Muscle of back (tissue), 3 donors: ENCODE measurements at regions not wholly inside any gene's neighbourhood (a gene's known extent, or its start where the extent isn't known, plus 50 kb on each side); places are given as distances from the start of the nearest gene placed in this dataset.

Experiments used
- DNase-seq, 3 donors: peaks; one replicate each; pipeline versions ENCODE4 v3.0.0 to v3.0.0-alpha.2; 2013

- no peak for DNase-seq
These were observed 136.2 kb upstream of the ZBTB40 start for GRCh38 chr1:22315315-22316078.

- DNase-seq, result no peak
These were observed 134.3 kb upstream of the ZBTB40 start for GRCh38 chr1:22317231-22317919.

GRCh38 chr1:22317920-22318243 lies 133.8 kb upstream of the ZBTB40 start:
- DNase-seq, result no peak

GRCh38 chr1:22318279-22318981 lies 133.2 kb upstream of the ZBTB40 start:
- DNase-seq, result no peak

GRCh38 chr1:22319608-22320007 lies 132.0 kb upstream of the ZBTB40 start:
- DNase-seq, result no peak

- no peak for DNase-seq
These were observed 130.9 kb upstream of the ZBTB40 start for GRCh38 chr1:22320587-22321344.

- no peak for DNase-seq
These were observed 129.7 kb upstream of the ZBTB40 start for GRCh38 chr1:22321917-22322316.

- DNase-seq, result no peak
These were observed 128.4 kb upstream of the ZBTB40 start for GRCh38 chr1:22323141-22323845.

GRCh38 chr1:22323846-22324504 lies 127.7 kb upstream of the ZBTB40 start:
- no peak for DNase-seq

GRCh38 chr1:22325531-22326371 lies 125.9 kb upstream of the ZBTB40 start:
- no peak for DNase-seq

- DNase-seq, result no peak
These were observed 125.2 kb upstream of the ZBTB40 start for GRCh38 chr1:22326372-22326915.

GRCh38 chr1:22326931-22327330 lies 124.7 kb upstream of the ZBTB40 start:
- DNase-seq, result no peak

- DNase-seq, result no peak
These were observed 124.2 kb upstream of the ZBTB40 start for GRCh38 chr1:22327411-22327810.

- peak in 1 of 3 donors; percentile 14 for DNase-seq
These were observed 123.1 kb upstream of the ZBTB40 start for GRCh38 chr1:22328331-22329147.

GRCh38 chr1:22329148-22329515 lies 122.5 kb upstream of the ZBTB40 start:
- DNase-seq, result no peak

GRCh38 chr1:22330092-22330759 lies 121.4 kb upstream of the ZBTB40 start:
- no peak for DNase-seq

GRCh38 chr1:22330760-22331119 lies 120.9 kb upstream of the ZBTB40 start:
- DNase-seq, result no peak
